HG03558 (cell line): ENCODE measurements at regions not wholly inside any gene's neighbourhood (a gene's known extent, or its start where the extent isn't known, plus 50 kb on each side); places are given as distances from the start of the nearest gene placed in this dataset.

Experiments used
- ATAC-seq: cut with Tn5 transposase; IDR thresholded peaks from one replicate; pipeline ENCODE4 v1.9.1; 2021; ENCODE audit warnings: moderate number of reproducible peaks; ENCODE audit not compliant: unreplicated experiment; ENCODE audit errors: extremely low read depth

DNA sequence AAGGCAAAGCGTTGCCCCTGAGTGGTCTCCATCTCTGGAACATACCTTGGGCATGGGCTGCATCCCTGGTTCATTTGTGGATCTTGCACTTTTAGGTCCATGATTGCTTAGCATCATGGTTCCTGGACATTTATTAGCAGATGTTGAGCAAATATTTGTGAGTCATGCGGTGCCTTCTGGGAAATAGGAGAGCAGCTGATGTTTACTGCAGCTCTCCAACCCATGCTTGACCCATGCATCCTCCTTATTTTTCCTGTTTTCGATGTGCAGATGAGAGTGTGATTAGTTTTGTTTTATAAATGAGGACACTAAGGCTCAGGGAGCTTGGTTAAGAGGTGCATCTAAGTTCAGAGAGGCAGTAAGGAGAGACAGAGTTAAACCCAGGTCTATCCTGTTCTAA, 253.7 kb downstream of the ICE1 start:
- ATAC-seq = no peak

DNA sequence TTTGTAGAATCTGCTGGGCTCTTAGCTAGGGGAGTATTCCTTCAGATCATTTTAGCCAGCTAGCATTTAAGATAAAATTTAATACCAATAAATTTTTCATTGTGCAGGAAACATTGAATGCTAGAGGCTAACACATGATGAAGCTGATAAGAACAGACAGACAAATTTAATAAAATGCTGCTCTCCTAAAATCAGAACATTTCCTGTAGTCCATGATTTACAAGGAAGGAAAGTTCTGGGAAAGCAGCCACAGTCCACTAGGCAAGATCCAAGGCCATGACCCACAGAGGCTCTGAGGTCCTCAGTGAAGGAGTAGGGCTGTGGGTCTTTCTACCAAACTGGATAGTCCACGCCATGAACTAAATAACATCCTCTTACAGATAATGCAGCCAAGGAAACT, 253.0 kb downstream of the ICE1 start:
- ATAC-seq = no peak

DNA sequence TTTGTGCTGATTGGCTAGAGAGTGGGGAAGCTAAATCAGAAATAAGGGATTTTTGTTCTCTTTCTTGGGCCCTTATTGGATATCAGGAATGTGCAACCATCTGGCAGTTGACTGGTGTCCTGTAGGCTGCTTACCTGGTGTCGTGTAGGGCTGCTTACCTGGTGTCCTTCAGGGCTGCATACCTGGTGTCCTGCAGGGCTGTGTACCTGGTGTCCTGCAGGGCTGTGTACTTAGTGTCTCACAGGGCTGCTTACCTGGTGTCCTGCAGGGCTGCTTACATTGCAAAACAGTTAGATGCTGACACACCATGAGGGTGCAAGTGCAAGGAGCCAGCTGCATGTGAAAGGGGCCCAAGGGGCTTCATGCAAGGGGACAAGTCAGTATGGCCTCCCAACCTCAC, 249.3 kb downstream of the ICE1 start:
- no peak for ATAC-seq

DNA sequence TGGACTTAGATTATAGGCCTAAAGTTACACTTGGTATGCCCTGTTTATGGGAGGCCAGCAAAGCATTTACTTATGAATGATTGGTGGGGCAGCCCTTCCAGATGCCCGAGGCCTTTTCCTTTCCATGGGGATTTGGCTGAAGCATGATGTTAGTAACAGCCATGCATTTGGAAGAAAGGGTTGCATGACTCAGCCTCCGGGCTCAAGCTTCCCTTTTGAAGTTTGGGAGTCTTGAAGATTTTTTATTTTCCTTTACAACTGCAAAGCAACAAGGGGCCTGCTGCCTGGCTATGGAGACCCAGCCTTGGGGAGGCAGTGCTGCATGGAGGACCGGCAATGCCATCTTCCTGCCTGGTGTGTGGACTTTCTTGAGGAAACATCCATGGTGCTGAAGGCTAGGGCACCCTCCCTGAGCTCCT, 244.7 kb downstream of the ICE1 start:
- no peak for ATAC-seq

DNA sequence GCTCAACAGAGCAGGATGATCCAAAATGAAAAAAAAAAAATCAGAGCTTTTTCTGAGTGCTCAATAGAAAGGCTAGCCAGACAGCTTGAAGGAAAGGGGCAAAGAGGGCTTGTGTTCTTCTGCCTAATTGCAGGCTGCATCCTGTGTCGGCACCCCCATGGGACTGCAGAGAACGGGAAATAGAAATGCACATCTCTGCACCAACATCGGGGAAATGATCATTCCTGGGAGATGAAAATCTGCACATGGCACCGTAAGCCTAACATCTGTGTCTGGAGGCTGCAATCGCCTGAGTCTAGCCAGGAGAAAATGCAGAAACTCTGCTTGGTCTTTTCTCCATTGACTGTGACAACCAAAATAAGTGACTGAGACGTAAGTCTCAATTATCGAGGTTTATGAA, 243.9 kb downstream of the ICE1 start:
- ATAC-seq = no peak

DNA sequence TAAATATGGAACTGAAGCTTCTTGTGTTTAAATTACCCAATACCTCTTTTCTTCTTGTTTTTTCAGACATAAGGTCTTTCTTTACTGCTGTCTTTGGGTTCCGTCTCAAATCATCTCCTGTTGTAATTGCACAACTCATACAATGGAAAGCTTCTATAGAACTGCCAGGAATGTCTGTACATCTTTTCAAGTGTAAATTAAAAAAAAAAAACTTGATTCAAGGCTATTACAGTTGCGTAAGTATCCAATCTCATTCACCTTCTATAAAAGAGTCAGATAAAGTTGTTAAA, 243.5 kb downstream of the ICE1 start:
- ATAC-seq = no peak

DNA sequence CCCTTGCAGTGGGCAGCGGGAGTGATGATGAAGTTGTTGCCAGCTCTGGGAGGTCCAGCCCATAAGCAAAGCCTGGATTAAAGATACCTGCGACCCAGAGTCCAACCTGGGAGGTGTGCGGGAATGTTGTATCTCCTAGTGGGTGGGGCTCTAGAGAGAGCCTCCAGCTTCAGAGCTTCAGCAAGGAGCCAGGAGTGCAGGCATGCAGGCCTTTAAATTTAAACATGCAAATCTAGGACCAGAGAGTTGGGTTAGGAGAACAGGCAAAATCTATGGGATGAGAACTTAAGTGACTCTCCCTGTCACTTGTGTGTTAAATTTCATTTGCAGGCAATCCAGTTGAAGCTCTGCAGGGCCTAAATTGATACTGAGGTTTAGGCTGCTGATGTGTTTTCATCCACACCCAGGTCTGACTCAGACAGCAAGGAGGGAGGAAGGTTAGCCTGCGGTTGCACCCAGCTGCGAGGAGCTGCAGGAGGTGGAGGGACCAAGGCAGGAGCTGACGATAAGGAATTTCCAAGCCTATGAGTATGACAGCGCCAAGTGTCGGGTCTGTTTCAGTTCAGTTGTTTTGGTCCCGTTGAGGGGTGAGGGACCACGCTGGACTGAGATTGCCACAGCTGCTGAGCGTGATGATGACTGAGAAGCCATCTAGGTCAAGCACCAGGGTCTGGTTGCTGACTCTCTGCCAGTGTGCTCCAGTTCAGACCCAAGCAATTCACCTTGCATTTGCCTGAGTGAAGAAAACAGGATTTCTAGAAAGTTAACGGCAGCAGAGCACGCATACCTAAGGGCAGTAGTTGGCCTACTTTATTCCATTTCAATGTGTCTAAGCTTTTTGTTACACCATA, 243.0 kb downstream of the ICE1 start:
- no peak for ATAC-seq

DNA sequence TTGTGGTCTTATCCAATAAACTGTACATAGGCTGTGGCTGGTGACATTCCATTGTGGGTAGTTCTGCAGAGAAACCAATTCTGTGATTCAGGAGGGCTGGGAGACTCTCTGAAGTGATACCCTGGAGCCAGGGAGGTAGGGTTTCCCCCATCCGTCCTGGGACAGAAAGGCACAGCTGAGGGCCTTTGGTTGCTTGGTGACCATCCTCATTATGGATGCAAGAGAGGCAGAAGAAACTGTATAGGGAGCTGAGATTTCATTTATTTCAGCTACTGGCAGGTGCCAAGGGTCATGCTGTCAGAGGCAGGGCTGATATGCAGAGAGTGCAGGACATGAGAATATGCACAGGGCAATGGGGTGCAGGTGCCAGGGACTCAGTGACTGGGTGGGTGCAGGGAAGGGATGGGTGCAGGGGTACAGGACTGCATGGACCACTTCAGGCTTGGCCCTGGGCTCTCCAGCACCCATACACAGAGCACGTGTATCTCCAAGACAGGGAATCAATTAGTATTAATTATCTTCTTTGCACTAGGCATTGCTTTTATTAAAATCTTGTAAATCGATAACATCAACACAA, 236.5 kb downstream of the ICE1 start:
- ATAC-seq = no peak

DNA sequence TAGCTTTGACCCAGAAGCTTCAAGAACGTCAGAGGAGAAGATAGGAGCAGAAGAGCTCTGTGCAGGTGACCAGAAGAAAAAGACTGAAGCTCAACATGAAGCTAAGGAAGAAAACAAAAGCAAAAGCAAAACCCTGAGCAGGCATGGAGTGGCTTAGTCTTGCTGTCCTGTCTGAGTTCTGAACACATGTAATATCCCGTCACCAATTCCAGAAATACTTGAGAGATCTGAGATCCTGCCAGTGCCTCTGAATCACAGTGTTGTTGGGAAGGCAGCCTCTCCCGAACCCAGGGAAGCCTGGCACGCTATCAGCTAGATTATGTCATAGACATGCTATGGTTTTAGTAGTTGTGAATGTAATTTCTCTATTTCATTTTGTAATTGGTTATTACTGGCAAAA, 235.7 kb downstream of the ICE1 start:
- ATAC-seq = no peak

DNA sequence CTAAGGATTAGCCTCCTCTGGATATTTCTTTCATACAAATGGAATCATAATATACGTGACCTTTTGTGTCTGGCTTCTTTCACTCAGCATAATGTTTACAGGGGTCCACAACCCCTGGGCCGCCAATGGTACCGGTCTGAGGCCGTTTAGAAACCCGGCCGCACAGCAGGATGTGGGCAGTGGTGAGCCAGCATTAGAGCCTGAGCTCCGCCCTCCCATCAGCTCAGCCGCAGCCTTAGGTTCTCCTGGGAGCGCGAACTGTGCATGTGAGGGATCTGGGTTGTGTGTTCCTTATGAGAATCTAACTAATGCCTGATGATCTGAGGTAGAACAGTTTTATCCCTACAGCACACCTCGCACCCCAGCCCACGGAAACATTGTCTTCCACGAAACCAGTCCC, 229.7 kb downstream of the ICE1 start:
- no peak for ATAC-seq

DNA sequence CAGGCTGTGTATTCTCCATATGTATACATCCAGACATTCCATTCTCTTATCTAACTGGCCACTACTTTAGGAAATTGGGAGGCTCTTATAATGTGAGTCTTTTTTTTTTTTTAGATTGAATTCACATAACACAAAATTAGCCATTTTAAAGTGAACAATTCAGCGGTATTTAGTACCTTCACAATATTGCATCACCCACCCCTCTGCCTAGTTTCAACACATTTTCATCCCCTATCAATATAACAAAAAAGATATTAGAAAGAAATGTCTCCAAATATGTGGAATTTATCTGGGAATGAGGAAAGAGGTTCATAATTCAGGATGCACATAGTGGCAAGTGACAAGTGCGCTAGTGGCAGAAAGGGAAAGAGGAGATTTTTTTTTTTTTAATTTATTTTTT, 228.5 kb downstream of the ICE1 start:
- ATAC-seq = no peak

DNA sequence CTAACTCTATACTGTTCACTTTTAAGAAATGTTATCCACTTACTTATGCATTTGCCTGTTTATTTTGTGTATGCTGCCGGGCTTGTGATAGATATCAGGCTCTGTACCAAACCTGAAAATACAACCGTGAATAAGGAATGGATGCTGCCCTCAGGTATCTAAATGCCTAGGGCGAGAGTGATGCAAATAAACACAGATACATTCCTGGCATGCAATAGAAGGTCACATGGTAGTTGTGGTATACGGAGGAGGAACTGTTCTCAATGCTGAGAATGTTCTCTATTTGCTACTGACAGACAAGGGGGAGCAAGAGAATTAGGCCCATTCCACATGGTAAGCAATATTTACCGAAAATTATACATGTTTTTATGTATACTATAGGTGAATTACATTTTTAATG, 227.8 kb downstream of the ICE1 start:
- ATAC-seq = no peak

DNA sequence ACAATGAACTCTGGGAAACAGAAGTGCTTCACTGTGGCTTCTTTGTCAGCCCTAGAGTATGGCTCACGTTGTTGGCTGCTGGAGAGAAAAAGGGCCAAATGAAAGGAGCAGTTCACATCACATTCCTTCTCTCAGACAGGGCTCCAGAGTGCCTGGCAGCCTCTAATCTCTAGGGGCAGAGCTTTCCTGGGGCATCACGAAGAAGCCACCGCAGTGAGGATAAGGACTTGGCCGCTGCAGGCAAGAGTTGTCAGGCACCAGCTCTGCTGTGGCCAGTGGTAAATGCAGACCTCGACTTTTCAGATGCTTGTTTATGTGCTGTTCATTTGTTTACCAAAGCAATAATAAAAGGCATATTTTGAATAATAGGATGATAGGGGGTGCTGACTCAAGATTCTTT, 227.2 kb downstream of the ICE1 start:
- no peak for ATAC-seq

DNA sequence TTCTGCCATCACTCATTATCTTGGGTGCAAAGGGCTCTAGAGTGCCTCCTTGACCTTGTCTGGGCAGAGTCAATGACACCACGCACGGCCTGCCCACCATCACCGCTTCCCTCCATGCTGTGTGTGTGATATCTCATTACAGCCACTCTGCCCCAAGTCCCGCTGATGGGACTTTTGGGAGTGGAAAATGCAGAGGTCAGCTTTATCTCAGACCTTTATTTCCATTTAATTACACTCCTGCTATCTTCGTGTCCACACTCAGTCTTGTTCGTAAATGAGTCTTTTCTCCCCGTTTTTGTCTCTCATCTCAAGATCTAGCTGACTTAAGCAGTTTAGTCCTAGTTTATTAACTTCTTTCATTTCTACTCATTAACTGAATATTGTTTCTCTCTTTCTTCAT, 226.2 kb downstream of the ICE1 start:
- no peak for ATAC-seq

DNA sequence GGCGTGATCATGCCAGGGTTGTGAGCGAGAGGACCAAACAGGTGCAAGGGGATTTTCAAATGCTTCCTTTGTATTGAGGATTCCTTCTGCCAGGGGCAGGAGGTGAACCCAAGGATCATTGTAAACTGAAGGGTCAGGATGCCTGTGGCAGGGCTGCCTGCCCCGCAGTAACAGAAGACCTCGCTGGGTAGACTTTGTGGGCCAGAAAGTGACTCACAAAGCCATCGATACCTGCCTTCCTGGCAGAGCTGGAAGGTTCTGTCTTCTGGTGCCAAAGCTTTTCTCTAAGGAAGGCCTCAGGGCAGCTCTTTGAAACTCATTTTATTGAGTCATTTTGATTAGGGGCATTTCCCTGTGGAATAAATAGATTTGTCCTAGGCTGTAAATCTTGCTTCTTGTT, 223.4 kb downstream of the ICE1 start:
- ATAC-seq = no peak

DNA sequence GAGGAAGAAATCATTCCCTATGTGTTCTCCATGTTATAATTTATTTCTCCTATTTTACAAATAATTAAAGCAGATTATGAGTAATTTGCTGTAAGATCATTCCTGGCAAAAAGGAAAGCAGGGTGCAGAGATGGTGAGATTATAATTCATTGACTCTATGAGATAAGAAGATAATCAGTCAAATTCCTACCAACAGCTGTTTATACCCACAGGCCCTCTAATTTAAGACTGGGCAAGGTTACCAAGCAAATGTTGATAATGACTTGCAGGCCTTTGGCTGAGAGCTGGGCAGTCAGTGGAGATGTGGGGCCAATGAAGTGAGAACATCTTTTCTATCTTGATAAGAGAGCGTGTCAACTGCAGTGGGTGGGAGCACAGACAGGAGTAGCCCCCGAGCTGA, 222.7 kb downstream of the ICE1 start:
- no peak for ATAC-seq

DNA sequence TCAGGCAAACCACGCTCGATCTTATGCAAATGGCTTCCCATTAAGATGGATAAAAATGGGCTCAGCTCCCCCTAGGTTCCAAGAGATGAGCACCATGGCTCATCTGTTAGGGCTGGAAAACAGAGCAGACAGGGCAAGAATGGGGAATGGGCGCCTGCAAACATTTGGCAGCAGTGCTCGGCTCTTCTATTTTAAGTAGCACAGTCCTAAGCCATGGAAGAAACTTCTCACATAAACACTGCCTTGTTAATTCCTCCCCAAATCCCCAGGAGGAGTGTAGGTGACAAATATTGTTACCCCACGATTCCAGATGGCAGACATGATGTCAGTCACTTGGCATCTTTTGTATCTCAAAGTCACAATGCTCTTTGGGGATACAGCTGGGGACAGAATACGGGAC, 221.8 kb downstream of the ICE1 start:
- no peak for ATAC-seq

DNA sequence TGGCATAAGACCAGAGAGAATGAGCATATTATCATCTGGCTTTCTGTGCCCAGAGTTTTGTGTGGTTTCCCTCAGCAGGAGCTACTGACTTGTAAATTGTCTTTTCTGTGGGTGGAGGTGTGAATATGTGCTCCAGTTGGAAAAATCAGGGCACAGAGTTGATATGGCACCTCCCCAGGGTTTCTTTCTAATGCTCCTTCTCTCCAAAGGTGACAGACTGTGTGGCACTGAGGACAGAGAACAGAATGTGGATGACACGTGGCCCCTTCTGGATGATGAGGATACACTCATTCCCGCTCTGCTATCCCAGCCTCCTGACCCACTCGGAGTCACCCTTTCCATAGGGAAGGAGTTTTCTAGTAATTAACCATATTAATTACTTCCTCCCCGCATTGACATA, 221.0 kb downstream of the ICE1 start:
- no peak for ATAC-seq

DNA sequence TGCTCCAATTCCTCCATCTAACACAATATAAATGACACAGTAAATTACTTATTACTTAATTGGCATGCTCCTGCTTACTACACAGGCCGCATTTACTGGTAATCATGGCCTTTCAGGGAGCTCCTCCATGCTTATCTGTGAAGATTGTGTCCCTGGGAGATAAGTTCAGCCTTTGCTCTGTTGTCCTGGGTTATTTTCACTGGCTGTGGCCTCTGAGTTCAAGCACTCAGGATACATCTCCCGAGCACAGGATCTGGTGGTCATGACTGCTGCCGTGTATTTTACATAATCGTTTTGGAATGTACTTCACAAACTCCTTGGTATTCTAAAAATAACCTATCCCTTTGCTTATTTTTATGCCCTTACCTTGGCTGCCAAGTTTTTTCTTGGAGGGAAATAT, 215.7 kb downstream of the ICE1 start:
- no peak for ATAC-seq

DNA sequence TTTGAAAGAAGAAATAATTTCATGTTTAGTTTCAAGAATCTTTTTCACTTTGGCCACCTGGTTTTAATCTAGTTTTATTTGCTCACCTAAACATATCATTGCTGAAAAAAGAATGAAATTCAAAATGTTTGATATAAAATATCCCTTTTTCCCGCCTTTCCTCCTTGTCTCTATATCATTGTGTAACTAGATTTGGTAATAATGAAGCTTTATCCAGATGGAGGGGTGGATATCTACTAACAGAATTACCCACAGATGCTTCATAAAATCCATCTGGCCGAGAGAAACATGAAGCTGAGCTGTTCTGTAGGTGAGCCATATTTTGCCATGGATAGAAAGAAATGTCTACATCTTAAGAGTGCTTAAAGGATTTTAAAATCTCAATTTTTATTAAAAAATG, 214.7 kb downstream of the ICE1 start:
- ATAC-seq = no peak

DNA sequence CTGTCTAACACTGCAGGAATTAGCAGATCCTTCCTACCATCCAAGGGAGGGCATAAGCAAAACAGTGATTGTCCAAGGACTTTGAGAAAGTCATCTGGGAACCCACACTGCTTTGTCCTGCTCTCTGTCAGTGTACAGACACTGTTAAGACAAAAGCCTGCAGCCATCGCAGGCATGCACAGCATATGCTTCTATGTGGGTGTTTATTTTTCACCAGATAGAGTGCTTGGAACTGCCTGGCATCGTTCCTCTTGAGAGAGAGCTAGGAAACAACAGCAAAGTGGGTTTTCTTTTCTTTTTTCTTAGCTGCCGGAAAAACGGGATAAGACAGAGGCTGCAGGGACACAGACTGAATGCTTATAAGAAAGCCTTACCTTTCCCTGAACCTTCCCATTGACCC, 212.3 kb downstream of the ICE1 start:
- no peak for ATAC-seq

DNA sequence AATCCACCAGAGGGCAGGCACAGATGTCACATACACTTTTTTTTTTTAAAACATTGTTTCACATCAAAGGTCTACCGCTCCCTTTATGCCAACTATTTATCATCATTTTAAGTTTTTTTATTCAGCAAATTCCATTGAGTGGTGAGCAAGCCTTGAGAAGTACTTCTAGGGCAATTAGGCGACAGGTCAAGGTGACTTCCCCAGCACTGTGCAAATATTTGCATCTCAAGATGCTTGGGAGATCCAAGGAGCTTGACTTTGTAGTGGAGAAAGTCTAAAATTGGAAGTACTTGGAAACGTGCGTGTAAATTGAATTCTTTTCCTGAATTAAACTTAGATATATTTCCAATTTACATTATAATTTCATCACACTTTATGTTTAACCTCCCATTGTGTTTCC, 211.1 kb downstream of the ICE1 start:
- ATAC-seq = no peak
